GM12872 (cell line): ENCODE measurements at regions not wholly inside any gene's neighbourhood (a gene's known extent, or its start where the extent isn't known, plus 50 kb on each side); places are given as distances from the start of the nearest gene placed in this dataset.

ENCODE experiments used
- CTCF ChIP-seq: IDR thresholded peaks from 3 replicates; pipeline ENCODE4 v1.5.1; 2011; ENCODE audit warnings: low read depth, mild to moderate bottlenecking, low read length, moderate library complexity; ENCODE audit not compliant: insufficient read depth

GRCh38 chr2:121910139-121910538 lies 154.7 kb downstream of the TSN start:
- no peak for TF ChIP-seq CTCF

- TF ChIP-seq CTCF: no peak
These were observed 155.6 kb downstream of the TSN start for GRCh38 chr2:121911036-121911435.

- TF ChIP-seq CTCF: no peak
These were observed 161.7 kb downstream of the TSN start for GRCh38 chr2:121917143-121917542.

- no peak for TF ChIP-seq CTCF
These were observed 162.8 kb downstream of the TSN start for GRCh38 chr2:121918231-121918630.

GRCh38 chr2:121919803-121920202 lies 164.4 kb downstream of the TSN start:
- TF ChIP-seq CTCF: no peak

- no peak for TF ChIP-seq CTCF
These were observed 170.0 kb downstream of the TSN start for GRCh38 chr2:121925466-121925865.

- no peak for TF ChIP-seq CTCF
These were observed 187.8 kb downstream of the TSN start for GRCh38 chr2:121943285-121943684.
